ENCODE measurements at regions not wholly inside any gene's neighbourhood (a gene's known extent, or its start where the extent isn't known, plus 50 kb on each side); places are given as distances from the start of the nearest gene placed in this dataset.
"Not testable (repeated sequence)": the region's sequence is repeated elsewhere in the genome, so short reads cannot be mapped to it uniquely, and the experiment has no call there.

- not testable (repeated sequence) for TF ChIP-seq CTCF (IDR thresholded peaks at IDR 0.05; ENCODE audit: insufficient read depth, low read length, poor library complexity, severe bottlenecking); EZH2phosphoT487 (conservative IDR thresholded peaks at IDR 0.05; ENCODE audit: low read length)
Measured at GRCh38 chr12:34251879-34252278, 229.6 kb downstream of the ALG10 start.
